ENCODE measurements at regions not wholly inside any gene's neighbourhood (a gene's known extent, or its start where the extent isn't known, plus 50 kb on each side); places are given as distances from the start of the nearest gene placed in this dataset.
"Not testable (repeated sequence)": the region's sequence is repeated elsewhere in the genome, so short reads cannot be mapped to it uniquely, and the experiment has no call there.

DNA sequence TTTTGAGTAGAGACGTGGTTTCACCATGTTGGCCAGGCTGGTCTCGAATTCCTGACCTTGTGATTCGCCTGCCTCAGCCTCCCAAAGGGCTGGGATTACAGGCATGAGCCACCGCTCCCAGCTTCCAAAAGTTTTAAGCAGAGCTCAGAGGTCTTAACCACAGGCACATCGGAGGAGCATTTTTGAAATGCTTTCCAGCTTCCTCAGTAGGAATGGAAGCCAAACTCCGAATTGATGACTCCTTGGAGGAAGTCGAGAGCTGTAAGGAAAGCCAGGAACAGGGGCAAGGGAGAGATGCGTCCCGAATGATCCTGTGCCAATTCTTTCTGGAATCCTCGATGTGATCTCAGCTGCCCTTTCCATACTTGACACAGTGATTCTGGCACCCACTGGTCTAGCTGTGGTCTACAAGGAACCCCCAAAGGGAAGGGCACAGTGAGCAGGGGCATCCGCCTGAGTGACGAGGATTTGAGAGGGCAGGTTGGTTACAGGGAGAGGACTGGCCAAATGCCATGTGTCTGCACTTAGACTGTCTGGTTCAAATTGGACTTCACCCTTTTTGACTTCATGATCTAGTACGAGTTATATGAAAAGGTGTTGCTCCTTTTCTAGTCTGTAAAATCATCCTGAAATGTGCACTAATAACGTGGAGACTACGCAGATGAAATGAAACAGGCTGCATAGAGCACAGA lies 138.2 kb downstream of the ADRA2C start:
- TF ChIP-seq, protein P1, sequence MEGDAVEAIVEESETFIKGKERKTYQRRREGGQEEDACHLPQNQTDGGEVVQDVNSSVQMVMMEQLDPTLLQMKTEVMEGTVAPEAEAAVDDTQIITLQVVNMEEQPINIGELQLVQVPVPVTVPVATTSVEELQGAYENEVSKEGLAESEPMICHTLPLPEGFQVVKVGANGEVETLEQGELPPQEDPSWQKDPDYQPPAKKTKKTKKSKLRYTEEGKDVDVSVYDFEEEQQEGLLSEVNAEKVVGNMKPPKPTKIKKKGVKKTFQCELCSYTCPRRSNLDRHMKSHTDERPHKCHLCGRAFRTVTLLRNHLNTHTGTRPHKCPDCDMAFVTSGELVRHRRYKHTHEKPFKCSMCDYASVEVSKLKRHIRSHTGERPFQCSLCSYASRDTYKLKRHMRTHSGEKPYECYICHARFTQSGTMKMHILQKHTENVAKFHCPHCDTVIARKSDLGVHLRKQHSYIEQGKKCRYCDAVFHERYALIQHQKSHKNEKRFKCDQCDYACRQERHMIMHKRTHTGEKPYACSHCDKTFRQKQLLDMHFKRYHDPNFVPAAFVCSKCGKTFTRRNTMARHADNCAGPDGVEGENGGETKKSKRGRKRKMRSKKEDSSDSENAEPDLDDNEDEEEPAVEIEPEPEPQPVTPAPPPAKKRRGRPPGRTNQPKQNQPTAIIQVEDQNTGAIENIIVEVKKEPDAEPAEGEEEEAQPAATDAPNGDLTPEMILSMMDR (conservative IDR thresholded peaks at IDR 0.05; ENCODE audit: low read depth, low read length): not testable (repeated sequence)
- not testable (repeated sequence) for TF ChIP-seq EZH2 (IDR thresholded peaks at IDR 0.05; ENCODE audit: borderline replicate concordance, low read depth, low read length, poor library complexity, severe bottlenecking)

All from A673 (cell line).